Small intestine (tissue), 7 donors: ENCODE measurements at regions not wholly inside any gene's neighbourhood (a gene's known extent, or its start where the extent isn't known, plus 50 kb on each side); places are given as distances from the start of the nearest gene placed in this dataset.
A peak's percentile ranks its signal among the peaks of the same experiment; 100 is the strongest.
"Not testable (repeated sequence)": the region's sequence is repeated elsewhere in the genome, so short reads cannot be mapped to it uniquely, and the experiment has no call there.

Experiments used
- DNase-seq, 2 donors: peaks; one replicate each; pipeline versions ENCODE4 v3.0.0 to v3.0.0-alpha.2; 2013
- FAIRE-seq: peaks from 2 replicates; lab custom pipeline; 2012; peaks lifted over from hg19 to GRCh38; lab: Jason Lieb, UNC
- H3K27ac ChIP-seq, 3 donors: one replicate each; pipeline ENCODE4 v1.5.1; 2013; ENCODE audit warnings: low read length in 2 of 3, mild to moderate bottlenecking in 2 of 3, control low read depth in 1 of 3, inconsistent platforms in 1 of 3, low read depth in 1 of 3, moderate library complexity in 1 of 3
- H3K27me3 ChIP-seq, 3 donors: one replicate each; pipeline ENCODE4 v1.6.1; 2013; ENCODE audit warnings: low read length in 3 of 3, inconsistent platforms in 1 of 3; ENCODE audit not compliant: control insufficient read depth in 3 of 3, insufficient read depth in 3 of 3
- H3K36me3 ChIP-seq, 3 donors: one replicate each; pipeline ENCODE4 v1.6.1; 2013; ENCODE audit warnings: low read length in 3 of 3, inconsistent platforms in 1 of 3, low read depth in 1 of 3, mild to moderate bottlenecking in 1 of 3, moderate library complexity in 1 of 3; ENCODE audit not compliant: control insufficient read depth in 3 of 3, insufficient read depth in 2 of 3
- H3K4me1 ChIP-seq, 3 donors: one replicate each; pipeline ENCODE4 v1.6.1; 2013; ENCODE audit warnings: low read length in 2 of 3, inconsistent platforms in 1 of 3, low read depth in 1 of 3, mild to moderate bottlenecking in 1 of 3, moderate library complexity in 1 of 3; ENCODE audit not compliant: control insufficient read depth in 3 of 3, insufficient read depth in 2 of 3
- H3K4me3 ChIP-seq, 3 donors: one replicate each; pipeline ENCODE4 v1.5.1; 2013; ENCODE audit warnings: low read length in 3 of 3, control low read depth in 1 of 3, inconsistent platforms in 1 of 3, low read depth in 1 of 3, mild to moderate bottlenecking in 1 of 3, moderate library complexity in 1 of 3
- H3K9me3 ChIP-seq, 2 donors: one replicate each; pipeline ENCODE4 v1.6.1; 2013; ENCODE audit warnings: low read depth in 1 of 2, low read length in 1 of 2; ENCODE audit not compliant: control insufficient read depth in 2 of 2, insufficient read depth in 1 of 2
- WGBS, 3 donors: extraction: QIAGEN DNeasy Blood & Tissue Kit; methylation state at CpG; one replicate each; pipeline ENCODE4 v1.1.7; 2013; 5-methylcytosine and 5-hydroxymethylcytosine counted together
- donor health status: healthy with polysubstance abuse.
- donor health status: control.
- donor health status: control.
- donor health status: Bipolar disorder and iron deficiency.
- donor health status: healthy.

- H3K9me3 ChIP-seq, result no peaks in the 10 kb centered on the region
- no peak overlapping the region for H3K27ac ChIP-seq
- H3K4me1 ChIP-seq, result no peaks in the 10 kb centered on the region
- FAIRE-seq (no peak), DNase-seq (no peak)
- no peaks in the 10 kb centered on the region for H3K27me3 ChIP-seq
- no peaks in the 10 kb centered on the region for H3K36me3 ChIP-seq
- WGBS, 3 donors, result 83 to 84% (median 84%) methylated on average over 1 of the region's 1 CpG
- H3K4me3 ChIP-seq, result no peak overlapping the region
These were observed 137.7 kb upstream of the HDDC2 start for GRCh38 chr6:125439512-125439911.

DNA sequence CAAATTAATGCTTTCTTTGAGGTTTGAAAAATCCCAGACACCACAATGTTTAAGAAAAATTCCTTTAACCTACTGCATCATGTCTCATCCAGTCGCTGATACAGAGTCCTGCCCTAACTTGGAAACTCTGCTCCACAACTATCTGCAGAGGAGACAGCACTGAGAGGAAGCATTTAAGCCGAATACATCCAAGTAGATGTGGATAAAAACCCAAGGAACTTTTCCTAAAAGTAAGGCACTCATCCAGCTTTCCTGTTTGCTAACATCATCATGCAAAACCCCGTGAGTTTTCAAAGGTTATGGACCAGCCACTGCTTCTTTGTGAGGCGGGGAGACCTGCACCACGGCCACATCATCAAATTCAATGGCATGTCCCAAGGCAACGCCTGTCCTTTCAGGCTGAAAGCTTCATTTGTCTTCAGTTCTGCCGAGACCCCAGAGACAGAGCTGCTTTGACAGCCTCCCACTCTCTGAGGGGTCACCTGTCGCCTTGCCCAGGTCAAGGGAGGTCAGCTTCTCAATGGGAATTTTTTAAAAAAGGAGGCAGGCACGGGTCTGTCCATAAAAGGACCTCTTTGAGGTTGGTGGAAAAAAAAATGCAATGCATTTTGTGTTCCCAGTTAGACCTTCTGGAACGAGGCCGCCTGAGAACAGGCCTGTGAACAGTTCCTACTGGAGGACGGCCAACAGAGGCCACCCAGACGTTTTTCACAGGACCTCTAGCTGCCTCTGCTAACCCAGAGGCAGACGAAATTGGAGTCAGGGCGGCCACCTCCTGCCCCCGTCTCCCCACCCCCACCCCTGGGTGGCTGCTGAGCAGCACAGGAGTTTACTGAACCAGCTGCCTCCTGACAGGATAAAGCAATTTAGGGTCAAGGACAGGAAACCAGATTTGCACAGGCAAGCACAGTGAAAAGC lies 142.5 kb upstream of the HDDC2 start:
- no peaks in the 10 kb centered on the region for H3K36me3 ChIP-seq
- 53 to 58% (median 54%) methylated on average over 16 of the region's 16 CpGs for WGBS, 3 donors
- H3K27me3 ChIP-seq, result no peaks in the 10 kb centered on the region
- no peak for FAIRE-seq
- H3K4me1 ChIP-seq, result no peaks in the 10 kb centered on the region
- no peak for DNase-seq
- H3K4me3 ChIP-seq, result no peak overlapping the region
- no peaks in the 10 kb centered on the region for H3K9me3 ChIP-seq
- H3K27ac ChIP-seq, result peak overlapping the region in 1 of 3 donors; percentile 43

- WGBS, 3 donors, result 78 to 81% (median 78%) methylated on average over 8 of the region's 8 CpGs
- H3K4me3 ChIP-seq, result no peak overlapping the region
- FAIRE-seq, result no peak
- DNase-seq, result no peak
- H3K9me3 ChIP-seq, result no peaks in the 10 kb centered on the region
- H3K27ac ChIP-seq, result peak overlapping the region in 1 of 3 donors; percentile 3
- no peaks in the 10 kb centered on the region for H3K27me3 ChIP-seq
- no peaks in the 10 kb centered on the region for H3K4me1 ChIP-seq
- H3K36me3 ChIP-seq, result no peaks in the 10 kb centered on the region
These were observed 143.3 kb upstream of the HDDC2 start for GRCh38 chr6:125445054-125445453.

- Histone ChIP-seq H3K36me3 (no peaks in the 10 kb centered on the region), H3K4me1 (no peaks in the 10 kb centered on the region), H3K27me3 (no peaks in the 10 kb centered on the region), H3K4me3 (no peak overlapping the region), H3K9me3 (no peaks in the 10 kb centered on the region), H3K27ac (no peak overlapping the region)
- FAIRE-seq (no peak), DNase-seq (no peak)
- 74 to 80% (median 74%) methylated on average over 5 of the region's 5 CpGs for WGBS, 3 donors
These were observed 144.2 kb upstream of the HDDC2 start for GRCh38 chr6:125446011-125446410.

DNA sequence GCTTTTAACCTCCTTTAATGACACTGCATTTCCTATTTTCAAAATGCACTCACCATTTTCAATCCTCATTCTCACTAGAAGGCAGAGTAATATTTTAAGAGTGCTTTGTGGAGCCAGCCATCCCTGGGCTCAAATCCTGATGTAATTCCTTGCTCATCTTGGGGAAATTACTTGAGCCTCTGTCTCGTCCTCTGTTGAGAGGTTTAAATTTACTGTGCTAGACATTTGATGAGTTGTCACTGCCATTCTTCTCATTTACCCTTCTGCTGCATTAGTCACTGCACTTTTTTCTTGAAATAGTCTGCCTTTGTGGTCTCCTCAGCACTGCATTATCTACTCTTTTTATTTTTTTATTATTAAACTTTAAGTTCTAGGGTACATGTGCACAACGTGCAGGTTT lies 150.0 kb upstream of the HDDC2 start:
- WGBS, 3 donors, result 41 to 48% (median 45%) methylated on average over 2 of the region's 2 CpGs
- DNase-seq (no peak), FAIRE-seq (no peak)
- Histone ChIP-seq H3K9me3 (peaks cover 3 to 21% of the 10 kb centered on the region in 2 donors), H3K36me3 (no peaks in the 10 kb centered on the region), H3K4me3 (no peak overlapping the region), H3K27me3 (no peaks in the 10 kb centered on the region), H3K4me1 (no peaks in the 10 kb centered on the region), H3K27ac (no peak overlapping the region)

DNA sequence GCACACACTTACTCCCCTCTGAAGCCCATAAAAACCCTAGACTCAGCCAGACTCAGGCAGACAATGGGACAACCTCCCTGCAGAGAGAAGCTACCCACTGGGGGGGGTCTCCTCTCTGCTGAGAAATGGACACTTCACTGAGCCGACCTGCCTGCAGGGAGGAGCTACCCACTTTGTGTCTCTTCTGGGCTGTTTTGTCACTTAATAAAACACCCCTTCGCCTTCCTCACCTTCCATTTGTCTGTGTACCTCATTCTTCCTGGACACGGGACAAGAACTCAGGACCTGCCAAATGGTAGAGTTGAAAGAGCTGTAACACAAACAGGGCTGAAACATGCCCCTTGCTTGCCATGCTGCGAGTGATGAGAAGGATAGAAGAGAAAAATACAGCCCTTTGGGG lies 151.7 kb upstream of the HDDC2 start:
- DNase-seq (no peak), FAIRE-seq (no peak)
- 61 to 67% (median 66%) methylated on average over 4 of the region's 4 CpGs for WGBS, 3 donors
- H3K27me3 ChIP-seq, result no peaks in the 10 kb centered on the region
- H3K9me3 ChIP-seq, result peaks cover 3 to 31% of the 10 kb centered on the region in 2 donors
- no peaks in the 10 kb centered on the region for H3K36me3 ChIP-seq
- no peak overlapping the region for H3K27ac ChIP-seq
- no peak overlapping the region for H3K4me3 ChIP-seq
- no peaks in the 10 kb centered on the region for H3K4me1 ChIP-seq

DNA sequence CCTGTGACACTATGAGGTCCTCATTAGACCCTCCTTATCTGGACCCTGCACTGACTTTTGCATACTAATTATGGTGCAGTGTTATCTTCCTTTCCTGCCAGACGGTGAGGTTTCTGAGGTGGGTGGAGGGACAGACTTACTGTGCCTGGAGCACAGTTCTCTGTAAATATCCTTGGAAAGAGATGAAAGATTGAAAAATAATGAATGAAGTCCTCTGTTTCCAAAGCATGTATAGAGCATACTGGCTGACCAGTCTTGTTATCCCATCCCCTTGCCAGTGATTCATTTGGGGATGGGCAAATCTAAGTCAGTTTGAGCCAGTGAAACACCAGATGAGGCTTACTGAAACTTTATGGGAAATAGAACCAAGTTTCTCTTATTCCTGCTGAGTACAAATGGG lies 152.6 kb upstream of the HDDC2 start:
- FAIRE-seq (no peak), DNase-seq (no peak)
- WGBS, 3 donors, result 84 to 100% (median 96%) methylated on average over 1 of the region's 1 CpG
- peaks cover 3 to 33% of the 10 kb centered on the region in 2 donors for H3K9me3 ChIP-seq
- no peaks in the 10 kb centered on the region for H3K4me1 ChIP-seq
- H3K27ac ChIP-seq, result no peak overlapping the region
- H3K36me3 ChIP-seq, result no peaks in the 10 kb centered on the region
- H3K27me3 ChIP-seq, result no peaks in the 10 kb centered on the region
- H3K4me3 ChIP-seq, result no peak overlapping the region

DNA sequence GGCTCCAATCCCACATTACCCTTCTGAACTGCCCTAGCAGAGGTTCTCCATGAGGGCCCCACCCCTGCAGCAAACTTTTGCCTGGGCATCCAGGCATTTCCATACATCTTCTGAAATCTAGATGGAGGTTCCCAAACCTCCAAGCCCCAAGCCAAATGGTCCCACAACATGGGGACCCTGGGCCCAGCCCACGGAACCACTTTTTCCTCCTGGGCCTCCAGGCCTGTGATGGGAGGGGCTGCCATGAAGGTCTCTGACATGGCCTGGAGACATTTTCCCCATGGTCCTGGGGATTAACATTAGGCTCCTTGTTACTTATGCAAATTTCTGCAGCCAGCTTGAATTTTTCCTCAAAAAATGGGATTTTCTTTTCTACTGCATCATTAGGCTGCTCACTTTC lies 156.7 kb upstream of the HDDC2 start:
- H3K4me3 ChIP-seq, FAIRE-seq: not testable (repeated sequence)
- WGBS, 3 donors, result 86 to 94% (median 91%) methylated on average over 1 of the region's 1 CpG

More for the DNA sequence above, 156.7 kb upstream of the HDDC2 start:
- not testable (repeated sequence) for H3K4me1 ChIP-seq, H3K36me3 ChIP-seq, DNase-seq, H3K27me3 ChIP-seq, H3K27ac ChIP-seq
- H3K9me3 ChIP-seq, result peaks cover 3 to 24% of the 10 kb centered on the region in 2 donors
